GM19328 (cell line): ENCODE measurements at regions not wholly inside any gene's neighbourhood (a gene's known extent, or its start where the extent isn't known, plus 50 kb on each side); places are given as distances from the start of the nearest gene placed in this dataset.
A peak's percentile ranks its signal among the peaks of the same experiment; 100 is the strongest.
"Not testable (repeated sequence)": the region's sequence is repeated elsewhere in the genome, so short reads cannot be mapped to it uniquely, and the experiment has no call there.

Experiments
- ATAC-seq: cut with Tn5 transposase; IDR thresholded peaks from one replicate; pipeline ENCODE4 v1.9.1; 2021; ENCODE audit warnings: mild to moderate bottlenecking, moderate library complexity; ENCODE audit not compliant: unreplicated experiment

- ATAC-seq, result no peak
Observed at GRCh38 chr18:8987241-8987640, 115.3 kb upstream of the NDUFV2 start.

GRCh38 chr18:8988260-8988871, 114.1 kb upstream of the NDUFV2 start:
- ATAC-seq, result peak; percentile 77

DNA sequence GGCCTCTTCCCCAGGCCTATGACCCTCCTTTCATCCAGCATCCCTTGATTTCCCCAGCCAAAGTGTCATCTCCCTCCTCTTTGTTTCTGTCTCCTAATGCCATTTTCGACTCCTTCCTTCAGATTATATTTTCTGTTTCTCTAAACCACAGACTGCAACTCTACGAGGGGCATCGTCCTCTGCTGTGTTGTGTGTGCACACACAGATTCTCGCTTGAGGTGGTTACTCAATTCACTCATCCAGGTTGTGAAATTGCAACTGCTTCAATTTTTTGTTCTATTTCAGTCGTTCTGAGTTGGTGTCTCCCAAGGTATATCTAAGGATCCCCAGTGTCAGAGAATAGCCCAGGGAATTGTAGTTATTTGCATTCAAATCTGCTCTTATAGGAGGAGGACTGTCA, 113.5 kb upstream of the NDUFV2 start:
- ATAC-seq, result no peak

- ATAC-seq, result no peak
Observed at GRCh38 chr18:8989855-8990254, 112.6 kb upstream of the NDUFV2 start.

GRCh38 chr18:8990276-8991031, 112.0 kb upstream of the NDUFV2 start:
- ATAC-seq, result no peak

- no peak for ATAC-seq
Observed at GRCh38 chr18:8991155-8991554, 111.3 kb upstream of the NDUFV2 start.

GRCh38 chr18:8992500-8992899, 110.0 kb upstream of the NDUFV2 start:
- not testable (repeated sequence) for ATAC-seq

- ATAC-seq, result no peak
Observed at GRCh38 chr18:8994603-8995002, 107.9 kb upstream of the NDUFV2 start.

DNA sequence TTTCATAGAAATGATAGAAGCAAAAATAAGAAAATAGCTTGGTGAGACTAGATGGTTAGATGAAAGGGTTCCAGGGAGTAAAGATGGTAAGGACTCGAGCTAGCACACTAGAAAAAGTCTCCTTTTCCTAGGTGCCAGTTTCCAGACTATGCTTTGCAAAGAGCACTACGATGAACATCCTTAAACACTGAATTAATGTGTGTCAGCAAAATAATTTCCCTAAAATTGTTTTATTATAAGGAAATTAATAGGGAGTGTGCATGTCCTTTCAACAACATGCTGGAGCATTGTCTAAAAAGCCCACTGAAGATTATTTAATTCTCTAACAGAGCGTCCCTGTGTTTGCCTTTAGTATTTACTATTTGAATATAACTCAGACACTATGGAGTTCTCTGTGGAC, 107.4 kb upstream of the NDUFV2 start:
- no peak for ATAC-seq

- no peak for ATAC-seq
Observed at GRCh38 chr18:8996771-8997432, 105.6 kb upstream of the NDUFV2 start.

DNA sequence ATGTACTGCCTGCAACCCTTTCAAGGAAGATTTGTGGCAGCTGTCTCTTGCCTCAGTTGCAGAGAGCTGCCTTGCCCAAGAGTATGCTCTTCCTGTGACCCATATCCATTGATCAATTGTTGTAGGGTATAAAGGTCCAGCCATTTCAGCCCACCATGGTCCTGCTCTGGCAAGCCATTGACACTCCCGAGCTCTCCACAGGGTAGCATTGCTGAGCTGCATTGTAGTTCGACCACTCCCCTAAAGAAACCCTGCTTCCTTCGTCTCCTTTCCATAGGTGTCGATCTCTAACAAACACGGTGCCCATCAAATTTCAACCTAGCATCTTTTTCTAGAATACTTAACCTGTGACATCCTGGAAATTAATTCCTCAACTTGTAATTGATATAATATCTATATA, 104.9 kb upstream of the NDUFV2 start:
- no peak for ATAC-seq

DNA sequence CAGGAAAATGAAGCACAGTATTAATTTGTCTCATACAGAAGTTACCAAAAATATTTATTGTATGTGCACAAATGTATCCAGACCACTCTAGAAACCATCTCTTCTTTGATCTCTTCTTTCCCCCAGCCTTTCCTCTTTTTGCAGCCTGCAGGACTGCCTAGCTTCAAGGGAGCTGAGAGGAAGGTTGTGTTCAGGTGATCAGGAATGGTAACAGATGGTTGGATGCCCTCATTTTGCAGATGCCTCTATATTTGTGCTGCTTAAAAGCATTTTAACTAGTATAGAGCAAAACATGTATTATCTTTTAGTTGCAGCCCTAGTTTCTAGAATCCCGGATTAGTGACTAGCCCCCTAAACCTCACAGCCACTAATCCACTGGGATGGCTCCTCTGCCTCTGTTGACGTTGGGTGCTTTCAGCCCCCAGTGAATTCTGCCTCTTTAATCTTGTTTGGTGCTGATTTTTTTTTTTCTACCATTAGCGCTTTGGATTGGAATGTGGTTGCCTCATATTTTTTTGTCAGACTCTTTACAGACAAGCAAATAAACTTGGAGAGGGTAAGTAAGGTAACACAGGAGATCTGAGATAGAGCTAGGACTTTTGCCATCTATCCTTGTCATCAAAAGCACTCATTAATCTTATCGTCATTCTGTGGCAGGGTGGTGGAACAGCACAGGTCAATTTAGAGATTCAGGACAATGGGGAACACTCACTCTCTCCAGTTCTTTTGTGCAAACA, 103.8 kb upstream of the NDUFV2 start:
- no peak for ATAC-seq

DNA sequence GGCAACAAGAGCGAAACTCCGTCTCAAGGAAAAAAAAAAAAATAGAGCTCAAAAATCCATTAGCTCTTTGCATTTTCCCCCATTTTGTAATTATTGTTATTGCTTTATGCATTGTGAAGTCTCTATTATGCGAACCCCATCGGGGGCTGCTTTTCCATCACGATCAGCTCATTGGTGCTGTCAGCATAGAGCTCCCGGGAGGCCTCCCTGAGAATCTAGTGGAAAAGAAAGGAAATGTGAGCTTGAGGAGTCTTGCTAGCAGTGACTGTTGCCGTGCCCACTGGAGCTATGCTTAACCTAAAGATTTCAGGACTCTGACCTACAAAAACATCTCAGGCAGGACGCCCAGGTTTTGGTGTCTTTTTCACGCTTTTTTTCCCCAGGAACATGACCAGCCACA, 102.6 kb upstream of the NDUFV2 start:
- ATAC-seq, result no peak

GRCh38 chr18:9000733-9001132, 101.8 kb upstream of the NDUFV2 start:
- no peak for ATAC-seq

- ATAC-seq, result no peak
Observed at GRCh38 chr18:9001209-9001608, 101.3 kb upstream of the NDUFV2 start.

- no peak for ATAC-seq
Observed at GRCh38 chr18:9003406-9004100, 98.9 kb upstream of the NDUFV2 start.

- ATAC-seq, result not testable (repeated sequence)
Observed at GRCh38 chr18:9004308-9004707, 98.2 kb upstream of the NDUFV2 start.

DNA sequence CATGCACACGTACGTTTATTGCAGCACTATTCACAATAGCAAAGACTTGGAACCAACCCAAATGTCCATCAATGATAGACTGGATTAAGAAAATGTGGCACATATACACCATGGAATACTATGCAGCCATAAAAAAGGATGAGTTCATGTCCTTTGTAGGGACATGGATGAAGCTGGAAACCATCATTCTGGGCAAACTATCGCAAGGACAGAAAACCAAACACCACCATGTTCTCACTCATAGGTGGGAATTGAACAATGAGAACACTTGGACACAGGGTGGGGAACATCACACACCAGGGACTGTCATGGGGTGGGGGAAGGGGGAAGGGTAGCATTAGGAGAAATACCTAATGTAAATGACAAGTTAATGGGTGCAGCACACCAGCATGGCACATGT, 94.8 kb upstream of the NDUFV2 start:
- ATAC-seq, result not testable (repeated sequence)

DNA sequence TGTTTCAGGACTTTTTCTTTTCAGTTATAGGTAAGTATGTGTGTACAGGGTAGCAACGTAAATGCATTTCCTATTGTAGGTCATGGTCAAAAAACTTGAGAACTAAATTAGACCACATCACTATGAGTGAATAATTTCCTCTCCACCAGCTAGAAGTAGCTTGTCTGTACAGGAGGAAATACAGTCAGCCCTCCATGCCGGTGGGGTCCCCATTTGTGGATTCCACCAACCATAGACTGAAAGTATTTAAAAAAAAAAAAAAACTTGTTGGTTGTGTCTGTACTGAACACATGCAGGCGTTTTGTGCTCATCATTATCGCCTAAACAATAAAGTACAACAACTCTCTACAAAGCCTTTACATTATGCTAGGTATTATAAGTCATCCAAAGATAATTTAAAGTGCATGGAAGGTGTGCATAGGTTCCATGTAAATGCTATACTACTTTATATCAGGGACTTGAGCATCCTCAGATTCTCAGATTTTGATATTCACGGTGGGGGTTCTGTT, 94.2 kb upstream of the NDUFV2 start:
- no peak for ATAC-seq

- ATAC-seq, result no peak
Observed at GRCh38 chr18:9008709-9009635, 93.5 kb upstream of the NDUFV2 start.
